Fibroblast of lung (primary cell): ENCODE measurements at regions not wholly inside any gene's neighbourhood (a gene's known extent, or its start where the extent isn't known, plus 50 kb on each side); places are given as distances from the start of the nearest gene placed in this dataset.

ENCODE experiments used
- CTCF ChIP-seq, 2 donors: IDR thresholded peaks in 1 of 2; conservative IDR thresholded peaks in 1 of 2; 1 replicate in 1 of 2; 2 replicates in 1 of 2; pipeline ENCODE4 v1.5.1; 2011 to 2012; ENCODE audit warnings: low read length in 2 of 2, control low read depth in 1 of 2, inconsistent platforms in 1 of 2, low read depth in 1 of 2, mild to moderate bottlenecking in 1 of 2
- EZH2 ChIP-seq: IDR thresholded peaks from 2 replicates; pipeline ENCODE4 v1.5.1; 2012; ENCODE audit warnings: low read length, control low read depth, mild to moderate bottlenecking; ENCODE audit errors: missing control alignments

- TF ChIP-seq CTCF (conservative IDR thresholded peaks at IDR 0.05 in 1 of 2, IDR thresholded peaks at IDR 0.05 in 1 of 2; ENCODE audit: low read depth in 1 of 2, low read length in 2 of 2) (no peak), EZH2 (no peak)
Measured at GRCh38 chr17:83151056-83151441, 71.6 kb downstream of the METRNL start.
